ENCODE measurements at regions not wholly inside any gene's neighbourhood (a gene's known extent, or its start where the extent isn't known, plus 50 kb on each side); places are given as distances from the start of the nearest gene placed in this dataset.
"Not testable (repeated sequence)": the region's sequence is repeated elsewhere in the genome, so short reads cannot be mapped to it uniquely, and the experiment has no call there.

GRCh38 chr7:136403591-136403990 lies 426.4 kb upstream of the MTPN start:
- no peak for DNase-seq

- DNase-seq: no peak
Measured at GRCh38 chr7:136400877-136401276, 423.7 kb upstream of the MTPN start.

GRCh38 chr7:136399385-136399784 lies 422.2 kb upstream of the MTPN start:
- DNase-seq: no peak

- DNase-seq: no peak
Measured at GRCh38 chr7:136392856-136393255, 415.7 kb upstream of the MTPN start.

DNA sequence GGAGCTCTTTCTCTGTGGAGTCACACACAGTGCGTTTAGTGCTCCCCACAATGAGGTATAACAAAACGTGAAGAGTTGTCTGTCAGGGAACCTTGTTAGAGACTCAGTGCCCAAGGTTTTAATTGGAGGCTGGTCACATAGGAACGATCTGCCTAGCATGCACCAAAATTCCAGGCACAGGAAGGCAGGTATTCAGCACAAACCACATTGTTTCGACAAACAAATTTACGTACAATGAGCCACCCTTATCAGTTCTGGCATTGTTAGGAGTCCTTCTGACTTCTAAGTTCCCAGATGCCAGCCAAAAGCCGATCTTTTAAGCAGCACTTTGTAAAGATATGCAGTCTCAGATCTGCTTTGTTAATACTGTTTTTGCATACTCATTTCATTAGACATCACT lies 414.2 kb upstream of the MTPN start:
- DNase-seq: no peak

- no peak for DNase-seq
Measured at GRCh38 chr7:136389933-136390332, 412.8 kb upstream of the MTPN start.

DNA sequence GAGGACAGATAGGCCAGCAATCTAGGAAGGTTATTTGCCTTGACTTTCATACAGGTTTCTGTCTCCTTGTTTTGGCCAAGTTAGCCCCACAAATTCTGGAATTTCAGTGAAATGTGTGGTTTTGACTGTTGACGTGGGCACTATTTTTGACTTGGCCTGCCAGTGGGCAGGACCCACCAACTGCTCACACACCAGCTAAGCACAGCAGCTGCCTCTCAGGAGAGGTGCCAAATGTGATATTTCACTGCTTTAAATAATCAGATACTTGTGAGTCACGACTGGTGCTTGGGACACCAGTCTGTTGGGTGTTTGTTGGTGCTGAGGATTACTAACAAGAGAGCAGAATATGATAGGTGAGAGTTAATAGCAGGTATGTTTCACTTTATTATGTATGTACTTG lies 409.7 kb upstream of the MTPN start:
- peak; percentile 25 for DNase-seq

- DNase-seq: not testable (repeated sequence)
Measured at GRCh38 chr7:136371409-136371808, 394.2 kb upstream of the MTPN start.

- no peak for DNase-seq
Measured at GRCh38 chr7:136370137-136370536, 393.0 kb upstream of the MTPN start.

DNA sequence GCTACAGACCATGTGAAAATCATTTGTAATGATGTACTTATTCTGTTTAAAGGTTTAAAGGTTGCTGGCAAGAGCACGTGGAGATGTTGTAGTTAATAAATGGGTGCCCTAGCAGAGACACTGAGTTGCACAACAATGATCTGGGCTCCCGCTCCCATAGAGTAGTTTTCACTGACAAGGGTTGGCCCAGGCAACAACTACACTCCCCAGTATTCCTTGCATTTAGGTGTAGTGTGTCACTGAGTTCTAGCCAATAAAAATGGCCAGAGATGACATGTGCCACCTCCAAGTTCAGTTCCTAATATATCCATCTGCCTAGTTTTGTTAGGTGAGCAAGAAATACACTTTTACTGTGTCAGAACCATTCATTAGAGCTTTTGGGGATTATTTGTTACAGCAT lies 392.1 kb upstream of the MTPN start:
- DNase-seq: no peak

- DNase-seq: no peak
Measured at GRCh38 chr7:136359333-136359903, 382.3 kb upstream of the MTPN start.

DNA sequence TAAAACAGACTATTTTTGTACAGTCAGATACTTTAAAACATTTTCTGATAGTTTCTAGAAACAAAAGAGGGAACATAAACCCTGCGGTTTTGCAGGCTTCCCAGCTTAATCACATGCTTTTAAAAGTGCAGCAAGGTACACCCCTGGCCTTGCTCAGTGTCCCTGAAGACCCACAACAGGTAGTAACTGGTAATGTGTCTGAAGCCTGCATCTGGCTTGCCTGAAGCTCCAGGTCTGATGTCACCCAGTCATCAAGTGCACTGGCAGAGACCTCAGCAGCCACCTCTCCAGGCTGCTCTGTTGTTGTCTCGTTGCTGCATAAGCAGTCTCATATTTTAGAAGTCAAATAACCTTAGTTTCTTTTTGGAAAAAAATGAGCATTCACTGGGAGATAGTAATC lies 376.1 kb upstream of the MTPN start:
- DNase-seq: no peak

GRCh38 chr7:136348542-136349192 lies 371.5 kb upstream of the MTPN start:
- DNase-seq: no peak

DNA sequence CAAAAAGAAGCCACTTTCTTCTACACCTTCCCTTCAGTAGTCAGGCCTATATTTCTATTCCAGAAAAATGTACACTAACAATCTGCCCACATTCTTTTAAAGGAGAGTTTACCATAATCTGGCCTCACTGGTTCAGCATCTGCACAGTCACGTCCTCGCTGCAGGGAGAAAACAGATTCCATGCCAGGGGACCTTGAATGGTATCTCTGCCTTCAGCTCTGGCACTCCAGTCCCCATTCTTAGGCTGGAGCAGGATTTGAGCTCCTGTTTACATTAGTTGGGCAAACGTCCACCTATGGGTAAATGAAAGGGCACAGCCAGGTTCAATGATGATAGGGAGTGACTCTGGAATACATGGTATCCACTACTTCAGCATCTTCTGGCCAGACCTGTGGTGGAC lies 371.0 kb upstream of the MTPN start:
- DNase-seq: no peak

DNA sequence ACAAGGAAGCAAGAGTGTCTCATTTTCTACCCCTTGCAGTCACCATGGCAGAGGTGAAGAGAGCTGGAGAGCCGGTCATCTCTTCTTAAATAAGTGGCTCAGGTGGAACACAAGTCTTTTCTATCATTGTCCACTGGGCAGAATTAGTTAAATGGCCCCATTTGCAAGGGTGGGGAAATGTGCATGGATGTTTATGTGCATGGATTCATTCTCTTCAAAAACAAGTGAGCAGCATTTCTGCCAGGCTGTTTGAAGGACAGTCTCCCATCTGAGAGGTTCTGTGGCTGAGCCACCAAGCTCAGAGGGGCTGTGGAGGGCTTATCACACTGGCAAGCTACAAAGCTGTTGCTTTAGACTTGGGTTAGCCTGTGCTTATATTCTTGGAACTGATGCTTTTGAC lies 370.3 kb upstream of the MTPN start:
- DNase-seq: no peak

DNA sequence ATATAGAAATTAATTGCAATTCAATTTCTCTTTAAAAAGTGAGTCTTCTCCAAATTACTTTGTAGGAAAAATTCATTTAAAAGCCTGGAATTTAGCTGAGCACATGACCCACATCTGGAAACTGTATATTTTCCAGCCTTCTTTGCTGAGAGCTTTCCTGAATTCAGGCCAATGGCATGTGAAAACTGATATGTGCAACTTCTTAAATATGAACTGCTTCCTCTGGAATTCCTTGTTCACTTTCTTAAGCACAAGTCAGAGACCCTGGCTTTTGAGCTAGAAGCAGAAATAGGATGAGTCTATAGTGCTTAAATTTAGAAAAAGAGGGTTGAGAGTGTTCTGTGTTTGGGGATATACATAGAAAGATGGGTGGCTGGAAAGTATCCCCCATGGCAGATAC lies 365.1 kb upstream of the MTPN start:
- no peak for DNase-seq

- no peak for DNase-seq
Measured at GRCh38 chr7:136339464-136339863, 362.3 kb upstream of the MTPN start.

DNA sequence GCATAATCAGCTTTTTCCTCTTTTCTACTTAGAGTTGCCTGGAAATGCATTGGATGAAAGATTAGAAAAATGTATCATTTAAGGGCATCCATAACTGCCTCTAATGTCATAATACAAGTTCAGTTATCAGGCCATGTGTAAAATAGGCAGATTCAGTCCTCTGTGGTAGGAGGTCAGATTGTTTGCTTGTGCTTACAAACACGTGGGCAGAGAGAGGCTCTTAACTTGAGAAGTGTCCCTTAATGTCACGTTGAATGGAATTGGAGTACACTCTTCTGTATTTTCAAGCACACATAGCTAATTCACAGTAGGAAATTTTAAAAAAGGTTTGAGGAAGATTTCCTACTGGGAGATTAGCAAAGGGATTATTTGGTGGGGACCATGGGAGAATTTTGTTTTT lies 359.8 kb upstream of the MTPN start:
- no peak for DNase-seq

- DNase-seq: no peak
Measured at GRCh38 chr7:136333636-136334035, 356.5 kb upstream of the MTPN start.

DNA sequence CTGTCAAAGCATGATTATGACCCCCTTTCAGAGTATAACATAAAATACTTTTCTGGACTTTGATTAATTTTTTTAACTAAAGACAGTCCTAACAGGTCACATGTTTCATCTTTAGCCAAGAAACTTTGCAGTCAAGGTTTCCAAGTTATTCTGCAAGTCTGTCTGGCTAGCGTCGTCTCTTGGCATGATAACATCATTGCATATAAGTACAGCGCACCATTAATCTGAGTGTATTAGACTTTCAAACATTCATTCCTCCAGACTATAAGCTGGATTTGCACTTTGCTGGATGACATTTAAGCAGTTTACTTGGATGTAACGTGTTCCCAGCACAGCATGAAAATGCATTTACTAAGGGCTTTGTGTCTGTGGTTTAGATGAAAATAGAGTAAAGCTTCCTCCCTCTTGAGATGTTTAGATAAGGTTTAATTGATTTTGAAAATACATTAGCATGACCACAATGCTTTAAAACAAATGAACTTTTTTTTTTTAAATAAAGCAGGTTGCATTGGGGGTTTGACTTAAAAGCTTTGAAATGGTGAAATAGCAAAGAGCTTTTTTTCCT lies 349.0 kb upstream of the MTPN start:
- DNase-seq: no peak

- no peak for DNase-seq
Measured at GRCh38 chr7:136325578-136325977, 348.4 kb upstream of the MTPN start.

GRCh38 chr7:136325027-136325426 lies 347.9 kb upstream of the MTPN start:
- no peak for DNase-seq

- no peak for DNase-seq
Measured at GRCh38 chr7:136324073-136324704, 347.0 kb upstream of the MTPN start.

GRCh38 chr7:136312592-136312991 lies 335.4 kb upstream of the MTPN start:
- no peak for DNase-seq

All from femur (tissue), 1 donor.